ENCODE measurements at regions not wholly inside any gene's neighbourhood (a gene's known extent, or its start where the extent isn't known, plus 50 kb on each side); places are given as distances from the start of the nearest gene placed in this dataset.
"Not testable (repeated sequence)": the region's sequence is repeated elsewhere in the genome, so short reads cannot be mapped to it uniquely, and the experiment has no call there.

GRCh38 chr18:15060279-15060880 lies 312.4 kb downstream of the ANKRD30B start:
- not testable (repeated sequence) for DNase-seq (ENCODE audit: low spot score)

- DNase-seq (ENCODE audit: low spot score) = not testable (repeated sequence)
These were observed 313.4 kb downstream of the ANKRD30B start for GRCh38 chr18:15061289-15061896.

GRCh38 chr18:15066434-15066833 lies 318.5 kb downstream of the ANKRD30B start:
- not testable (repeated sequence) for DNase-seq (ENCODE audit: low spot score)

- not testable (repeated sequence) for DNase-seq (ENCODE audit: low spot score)
These were observed 323.3 kb downstream of the ANKRD30B start for GRCh38 chr18:15071311-15071710.

All from ureter (tissue), 1 donor.